NCI-H510A (cell line): ENCODE measurements at regions not wholly inside any gene's neighbourhood (a gene's known extent, or its start where the extent isn't known, plus 50 kb on each side); places are given as distances from the start of the nearest gene placed in this dataset.

Source experiments
- DNase-seq: peaks from one replicate; lab custom pipeline; 2025; lab: John Stamatoyannopoulos, UW

DNA sequence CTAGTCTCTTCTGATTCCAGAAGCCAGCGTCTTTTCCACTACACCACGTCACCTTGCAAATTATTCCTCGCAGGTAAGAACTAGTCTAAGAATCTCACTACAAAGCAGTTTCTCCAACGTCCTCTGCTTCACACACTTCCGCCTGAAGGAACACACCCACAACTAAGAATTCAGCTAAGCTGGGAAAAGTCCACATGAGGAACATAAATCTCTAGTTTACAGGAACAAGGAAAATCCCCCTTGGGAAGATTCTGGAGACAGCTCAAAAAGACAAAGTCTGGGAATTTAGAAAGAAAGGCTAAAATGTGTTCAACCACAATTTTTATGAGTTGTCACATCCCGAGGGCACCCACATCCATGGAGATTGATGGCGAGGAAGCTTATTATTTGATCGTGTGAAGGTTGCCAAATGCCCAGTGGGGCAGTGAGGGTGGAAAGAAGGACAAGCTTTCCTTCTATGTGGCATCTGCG is 780.2 kb upstream of the TBX3 start:
- DNase-seq: no peak

GRCh38 chr12:115461401-115461800 is 777.4 kb upstream of the TBX3 start:
- DNase-seq: no peak

DNA sequence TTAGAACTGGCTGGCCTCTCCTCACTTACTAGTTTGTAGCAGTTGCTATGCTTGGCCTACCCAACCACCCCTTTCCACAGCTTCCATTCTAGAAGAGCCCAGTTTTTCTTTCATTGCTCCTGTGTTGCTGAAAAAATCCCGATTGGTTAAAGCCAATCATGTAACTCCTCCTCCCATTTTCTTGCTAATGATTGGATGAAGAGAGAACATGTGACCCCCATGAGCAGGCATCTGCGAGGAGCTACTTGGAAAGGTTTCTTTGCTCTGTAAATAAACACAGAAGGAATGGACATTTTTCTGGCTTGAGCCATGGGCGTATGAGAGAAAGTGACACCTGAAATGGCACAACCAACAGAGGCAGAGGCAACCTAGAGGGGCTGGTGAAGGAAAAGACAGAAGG is 773.8 kb upstream of the TBX3 start:
- no peak for DNase-seq

- DNase-seq: peak; percentile 23
These were observed 773.1 kb upstream of the TBX3 start for GRCh38 chr12:115456946-115457689.

DNA sequence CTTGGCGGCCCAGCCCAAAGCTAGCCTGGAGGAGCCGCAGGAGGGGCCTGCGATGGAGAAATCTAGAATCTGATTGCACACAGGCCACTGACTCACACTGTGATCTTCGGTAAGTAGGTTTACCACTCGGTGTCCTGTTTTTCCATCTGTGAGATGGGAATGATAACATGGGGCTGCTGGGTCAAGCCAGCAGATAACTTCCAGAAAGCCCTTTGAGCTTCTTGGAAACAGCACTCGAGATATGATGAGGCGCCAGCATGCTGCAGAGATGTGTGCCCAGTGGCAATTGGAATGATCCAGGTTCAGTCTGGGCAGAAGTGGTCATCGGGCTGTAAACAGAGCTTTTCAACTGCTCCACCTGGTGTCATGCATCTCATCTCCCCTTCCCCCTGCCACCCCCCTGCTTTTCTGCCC is 771.3 kb upstream of the TBX3 start:
- DNase-seq: peak; percentile 63

GRCh38 chr12:115452751-115453281 is 768.8 kb upstream of the TBX3 start:
- DNase-seq: no peak

- DNase-seq: peak; percentile 84
These were observed 768.1 kb upstream of the TBX3 start for GRCh38 chr12:115451780-115452736.

- no peak for DNase-seq
These were observed 767.3 kb upstream of the TBX3 start for GRCh38 chr12:115451151-115451779.

DNA sequence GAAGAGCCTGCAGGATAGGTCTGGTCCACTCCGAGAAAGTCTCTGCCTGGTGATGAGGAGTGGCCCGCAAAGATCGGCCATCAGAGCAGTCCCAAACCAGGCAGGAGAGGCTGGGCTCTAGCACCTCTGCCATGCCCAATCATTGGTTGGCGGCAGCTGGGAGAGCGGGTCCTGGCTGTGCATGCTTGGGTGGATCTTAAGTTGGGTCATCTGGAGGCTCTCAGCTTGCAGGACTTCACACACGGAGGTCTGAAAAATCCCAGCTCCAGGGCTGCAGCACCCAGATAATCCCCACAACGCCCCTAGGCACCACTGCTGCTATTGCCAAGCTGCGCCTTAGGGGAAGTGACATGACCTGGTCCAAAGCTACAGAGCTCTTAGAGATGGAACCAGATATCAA is 766.7 kb upstream of the TBX3 start:
- DNase-seq: no peak

DNA sequence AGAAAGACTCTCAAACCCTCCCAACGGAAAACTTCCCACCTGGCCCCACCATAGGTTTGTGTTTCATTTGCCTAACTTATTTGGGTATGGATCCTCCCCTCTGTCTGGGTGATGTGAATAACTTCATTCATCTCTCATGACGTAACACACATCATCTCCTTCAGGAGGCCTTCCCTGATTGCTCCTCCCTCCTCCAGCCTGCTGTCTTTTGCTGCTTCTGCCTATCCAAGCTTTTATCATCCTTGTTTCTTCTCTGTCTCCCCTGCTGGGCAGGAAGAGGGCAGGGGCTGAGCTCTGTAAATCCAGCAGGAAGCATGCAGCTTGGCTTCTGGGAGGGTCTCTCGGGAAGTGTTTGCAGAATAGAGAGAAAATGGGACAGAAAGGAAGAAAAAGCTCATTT is 766.0 kb upstream of the TBX3 start:
- DNase-seq: no peak

GRCh38 chr12:115449526-115449925 is 765.6 kb upstream of the TBX3 start:
- DNase-seq: no peak

- no peak for DNase-seq
These were observed 760.4 kb upstream of the TBX3 start for GRCh38 chr12:115444346-115444745.

DNA sequence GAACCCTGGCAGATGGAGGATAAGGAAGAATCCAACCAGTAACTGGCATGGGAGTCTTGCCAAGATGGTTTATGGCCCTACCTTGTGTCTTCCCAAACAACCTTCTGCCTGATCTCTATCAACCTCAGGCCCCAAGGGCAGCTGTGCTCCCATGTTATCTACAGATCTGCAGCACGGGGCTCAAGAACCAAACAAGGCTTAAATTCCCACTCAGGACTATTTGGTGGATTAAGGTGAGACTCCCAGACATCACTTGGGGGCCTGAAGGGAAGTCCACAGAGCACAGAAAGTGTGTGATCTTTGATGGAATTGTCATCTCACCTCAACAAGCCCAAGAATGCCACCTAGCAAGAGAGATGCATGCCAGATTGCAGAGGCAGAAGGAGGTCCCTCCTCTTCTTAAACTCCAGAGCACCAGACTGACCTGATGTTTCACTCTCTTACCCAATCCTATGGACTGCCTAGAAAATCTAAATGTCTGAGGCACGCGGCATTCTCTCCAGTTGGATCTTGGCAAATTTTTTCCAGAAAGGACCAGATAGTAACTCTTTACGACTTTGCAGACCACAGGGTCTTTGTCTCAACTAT is 759.5 kb upstream of the TBX3 start:
- no peak for DNase-seq

- no peak for DNase-seq
These were observed 756.5 kb upstream of the TBX3 start for GRCh38 chr12:115440438-115440837.

GRCh38 chr12:115439008-115439601 is 755.1 kb upstream of the TBX3 start:
- no peak for DNase-seq

DNA sequence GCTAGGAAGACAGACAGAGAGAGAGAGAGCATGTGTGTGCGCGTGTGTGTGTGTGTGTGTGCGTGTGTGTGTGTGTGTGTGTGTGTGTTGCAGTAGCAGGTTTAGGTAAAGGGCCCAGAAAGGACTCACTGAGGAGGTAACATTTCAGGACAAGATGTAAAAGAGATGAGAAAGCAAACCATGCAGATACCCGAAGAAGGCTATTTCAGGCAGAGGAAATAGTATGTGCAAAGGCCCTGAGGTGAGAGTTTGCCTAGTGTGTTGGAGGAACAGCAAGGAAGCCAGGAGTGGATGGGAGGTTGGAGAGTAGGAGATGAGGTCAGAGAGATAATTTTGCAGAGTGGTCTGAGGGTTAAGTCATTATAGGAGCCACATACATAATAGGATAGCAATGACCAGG is 754.3 kb upstream of the TBX3 start:
- no peak for DNase-seq

GRCh38 chr12:115437061-115437567 is 753.1 kb upstream of the TBX3 start:
- no peak for DNase-seq

GRCh38 chr12:115433014-115433634 is 749.1 kb upstream of the TBX3 start:
- DNase-seq: no peak

- DNase-seq: no peak
These were observed 746.7 kb upstream of the TBX3 start for GRCh38 chr12:115430636-115431035.

GRCh38 chr12:115426732-115427131 is 742.8 kb upstream of the TBX3 start:
- no peak for DNase-seq

GRCh38 chr12:115424003-115424402 is 740.0 kb upstream of the TBX3 start:
- DNase-seq: no peak
